VCaP (cell line): ENCODE measurements at regions not wholly inside any gene's neighbourhood (a gene's known extent, or its start where the extent isn't known, plus 50 kb on each side); places are given as distances from the start of the nearest gene placed in this dataset.

ENCODE experiments used
- H3K27ac ChIP-seq: fragments of 450-650 bp; 2 replicates; pipeline ENCODE4 v1.5.1; 2017
- TF ChIP-seq, protein P1 (sequence below): fragments of 450-650 bp; conservative IDR thresholded peaks from 2 replicates; pipeline ENCODE4 v1.5.1; 2017; ENCODE audit warnings: mild to moderate bottlenecking, moderate library complexity

DNA sequence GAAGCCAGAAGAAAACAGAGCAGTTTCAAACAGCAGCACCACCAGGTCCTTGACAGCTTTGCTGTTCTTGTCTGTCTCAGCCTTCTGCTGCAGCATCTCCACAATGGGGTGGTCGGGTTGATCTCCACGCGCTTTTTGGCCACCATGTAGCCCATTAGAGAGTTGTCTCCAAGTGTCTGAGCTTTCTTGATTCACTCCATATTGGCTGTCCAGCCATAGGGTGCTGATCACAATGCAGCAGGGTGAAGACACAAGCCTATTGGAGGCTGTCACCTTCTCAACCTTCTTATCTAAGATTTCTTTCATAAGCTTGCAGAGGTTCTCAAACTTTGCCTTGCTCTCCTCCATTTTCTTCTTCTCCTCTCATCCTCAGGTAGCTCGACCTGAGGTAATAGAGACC is 175.4 kb upstream of the S100G start:
- peak overlapping the region; percentile 80 for H3K27ac ChIP-seq
- TF ChIP-seq, protein P1, sequence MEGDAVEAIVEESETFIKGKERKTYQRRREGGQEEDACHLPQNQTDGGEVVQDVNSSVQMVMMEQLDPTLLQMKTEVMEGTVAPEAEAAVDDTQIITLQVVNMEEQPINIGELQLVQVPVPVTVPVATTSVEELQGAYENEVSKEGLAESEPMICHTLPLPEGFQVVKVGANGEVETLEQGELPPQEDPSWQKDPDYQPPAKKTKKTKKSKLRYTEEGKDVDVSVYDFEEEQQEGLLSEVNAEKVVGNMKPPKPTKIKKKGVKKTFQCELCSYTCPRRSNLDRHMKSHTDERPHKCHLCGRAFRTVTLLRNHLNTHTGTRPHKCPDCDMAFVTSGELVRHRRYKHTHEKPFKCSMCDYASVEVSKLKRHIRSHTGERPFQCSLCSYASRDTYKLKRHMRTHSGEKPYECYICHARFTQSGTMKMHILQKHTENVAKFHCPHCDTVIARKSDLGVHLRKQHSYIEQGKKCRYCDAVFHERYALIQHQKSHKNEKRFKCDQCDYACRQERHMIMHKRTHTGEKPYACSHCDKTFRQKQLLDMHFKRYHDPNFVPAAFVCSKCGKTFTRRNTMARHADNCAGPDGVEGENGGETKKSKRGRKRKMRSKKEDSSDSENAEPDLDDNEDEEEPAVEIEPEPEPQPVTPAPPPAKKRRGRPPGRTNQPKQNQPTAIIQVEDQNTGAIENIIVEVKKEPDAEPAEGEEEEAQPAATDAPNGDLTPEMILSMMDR = no peak

DNA sequence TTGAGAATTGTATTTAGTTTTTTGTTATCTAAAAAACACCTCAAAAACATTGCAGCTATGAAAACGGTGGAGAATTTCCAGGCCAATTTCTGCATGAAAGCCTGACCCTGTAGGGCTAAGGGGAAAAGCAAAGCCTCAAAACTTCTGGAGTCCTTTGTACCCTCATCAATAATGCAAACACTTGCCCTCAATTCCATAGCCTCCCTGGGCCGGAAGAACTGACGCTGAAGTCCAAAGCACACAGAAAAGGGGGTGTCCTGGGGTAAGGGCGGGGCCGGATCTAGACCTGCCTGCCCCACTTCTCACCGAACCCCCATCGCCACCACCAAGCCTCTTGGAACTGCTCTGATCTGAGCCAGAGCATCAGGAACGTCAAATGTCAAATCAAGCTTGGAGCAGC is 173.9 kb upstream of the S100G start:
- TF ChIP-seq, protein P1 = no peak
- H3K27ac ChIP-seq = no peak overlapping the region

DNA sequence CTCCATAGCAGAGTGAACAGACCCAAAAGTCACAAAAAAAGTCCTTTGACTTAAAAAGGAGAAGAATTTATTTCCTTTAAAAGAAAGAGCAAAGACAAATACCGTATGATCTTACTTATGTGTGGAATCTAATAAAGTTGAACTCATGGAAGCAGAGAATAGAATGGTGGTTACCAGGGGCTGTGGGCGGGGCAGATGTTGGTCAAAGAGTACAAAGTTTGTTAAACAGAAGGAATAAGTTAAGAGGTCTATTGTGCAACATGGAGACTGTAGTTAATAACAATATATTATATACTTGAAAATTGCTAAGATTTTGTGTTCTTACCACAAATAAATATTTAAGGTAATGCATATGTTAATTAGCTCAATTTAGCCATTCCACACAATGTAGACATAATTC is 173.3 kb upstream of the S100G start:
- H3K27ac ChIP-seq = no peak overlapping the region
- TF ChIP-seq, protein P1 = no peak

DNA sequence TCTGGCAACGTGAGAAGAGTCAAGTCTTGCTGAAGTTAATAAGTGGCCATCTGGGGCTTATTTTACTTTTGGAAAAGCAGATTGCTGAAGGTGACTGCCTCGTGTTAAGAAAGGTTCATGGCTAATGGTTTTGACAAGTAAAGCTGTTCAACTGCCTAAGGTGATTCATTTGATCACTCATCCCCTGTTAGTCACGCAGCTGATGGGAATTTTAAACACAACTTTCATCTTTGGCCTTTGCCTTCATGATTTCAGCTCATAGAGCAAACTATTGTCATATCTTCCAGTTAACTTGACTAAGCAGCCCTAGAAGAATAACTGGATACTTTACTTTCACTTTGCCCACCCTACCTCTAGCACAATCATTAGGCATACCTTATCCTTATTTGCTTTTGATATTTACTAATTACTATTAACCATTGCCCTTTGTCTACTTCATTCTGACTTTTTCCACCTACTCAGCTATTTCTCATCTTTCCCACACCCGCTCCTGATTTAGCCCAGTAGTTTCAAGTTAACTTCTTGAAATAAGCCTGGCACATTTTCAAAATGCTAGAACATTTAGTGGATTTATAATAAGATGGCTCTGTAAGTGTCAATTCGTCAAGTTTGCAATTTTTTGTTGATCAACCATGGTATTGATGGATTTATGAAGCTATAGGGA is 170.6 kb upstream of the S100G start:
- no peak overlapping the region for H3K27ac ChIP-seq
- TF ChIP-seq, protein P1 = no peak

DNA sequence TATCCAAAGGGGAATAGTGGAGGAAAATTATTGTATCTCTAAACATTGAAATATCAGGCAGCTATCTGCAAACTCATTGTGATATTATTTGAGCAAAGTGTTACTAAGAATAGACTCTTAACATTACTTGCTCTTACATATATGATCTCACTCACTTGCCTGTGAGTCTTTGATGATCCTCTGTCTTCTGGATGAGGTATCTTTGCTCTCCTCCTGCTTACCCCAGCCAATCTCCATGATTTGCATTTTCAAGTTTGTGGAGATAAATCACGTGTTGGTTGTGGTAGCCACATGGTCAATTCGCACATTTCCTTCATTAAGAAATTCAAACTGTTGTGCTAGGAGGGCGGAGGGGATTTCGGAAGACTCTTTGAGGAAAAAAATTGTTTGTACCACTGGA is 169.9 kb upstream of the S100G start:
- TF ChIP-seq, protein P1 = no peak

DNA sequence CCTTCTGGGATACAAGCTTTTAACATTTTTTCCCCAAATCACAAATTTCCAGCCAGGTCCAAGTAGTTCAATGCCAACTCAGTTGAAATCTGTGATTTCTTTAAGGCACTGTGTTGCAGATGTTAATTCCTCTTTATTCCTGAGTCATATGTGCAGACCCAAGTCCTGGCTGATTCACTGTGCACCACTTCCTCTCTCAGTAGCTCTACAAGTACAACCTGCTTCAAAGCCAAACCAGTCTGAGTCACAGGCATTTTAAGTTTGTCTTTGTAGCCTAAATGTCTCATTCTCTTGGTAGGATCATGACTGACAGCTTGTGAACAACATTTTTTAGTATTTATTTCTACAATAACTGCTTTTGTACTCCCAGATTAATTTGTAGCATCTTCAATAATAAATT is 165.6 kb upstream of the S100G start:
- no peak overlapping the region for H3K27ac ChIP-seq
- TF ChIP-seq, protein P1 = no peak

More for the DNA sequence above, 169.9 kb upstream of the S100G start:
- no peak overlapping the region for H3K27ac ChIP-seq

DNA sequence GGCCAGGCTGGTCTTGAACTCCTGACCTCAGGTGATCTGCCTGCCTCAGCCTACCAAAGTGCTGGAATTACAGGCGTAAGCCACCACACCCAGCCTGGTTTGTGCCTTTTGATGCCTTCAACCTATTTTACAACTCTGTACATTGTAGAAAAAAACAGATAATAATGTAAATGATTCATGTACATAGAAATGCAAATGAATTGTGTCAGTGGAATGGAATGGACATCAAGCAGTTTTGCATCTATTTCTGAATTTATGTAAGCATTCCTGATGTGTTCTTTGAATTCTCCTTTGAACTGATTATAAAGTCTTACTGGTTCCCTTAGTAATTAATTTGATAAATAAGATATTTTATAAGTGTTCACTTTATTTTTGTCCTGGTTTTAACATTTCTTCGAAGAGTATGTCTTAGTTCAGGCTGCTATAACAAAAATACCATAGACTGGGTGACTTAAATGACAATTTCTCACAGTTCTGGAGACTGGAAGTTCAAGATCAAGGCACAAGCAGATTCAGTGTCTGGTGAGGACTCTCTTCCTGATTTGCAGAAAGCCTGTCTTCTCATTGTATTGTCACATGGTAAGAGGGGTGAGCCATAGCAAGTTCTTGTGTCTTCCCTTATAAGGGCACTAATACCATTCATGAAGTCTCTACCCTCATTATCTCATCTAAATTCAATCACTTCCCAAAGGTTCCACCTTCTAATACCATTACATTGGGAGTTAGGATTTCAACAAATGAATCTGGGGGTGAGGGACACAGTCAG is 162.2 kb upstream of the S100G start:
- TF ChIP-seq, protein P1 = no peak
- H3K27ac ChIP-seq = no peak overlapping the region
